ENCODE measurements at regions not wholly inside any gene's neighbourhood (a gene's known extent, or its start where the extent isn't known, plus 50 kb on each side); places are given as distances from the start of the nearest gene placed in this dataset.

DNA sequence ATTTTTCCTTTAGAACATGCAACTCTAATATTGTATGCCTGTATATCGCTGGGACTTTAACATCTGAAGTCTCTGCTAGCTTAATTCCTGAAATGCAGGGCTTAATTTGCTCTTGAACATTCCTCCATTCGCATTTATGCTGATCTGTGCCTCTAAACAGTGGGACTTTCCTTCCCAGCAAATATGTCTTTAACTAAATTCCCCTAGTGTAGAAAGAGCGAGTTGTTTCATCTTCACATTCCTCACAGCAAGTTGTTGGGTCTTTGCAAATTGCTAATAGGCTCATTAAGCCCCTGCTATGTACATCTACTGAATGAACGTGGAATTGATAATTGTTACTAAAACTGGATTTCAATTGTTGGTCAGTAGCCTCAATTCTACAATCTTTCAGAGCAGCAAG, 118.4 kb upstream of the OBI1 start:
- no peak for DNase-seq

DNA sequence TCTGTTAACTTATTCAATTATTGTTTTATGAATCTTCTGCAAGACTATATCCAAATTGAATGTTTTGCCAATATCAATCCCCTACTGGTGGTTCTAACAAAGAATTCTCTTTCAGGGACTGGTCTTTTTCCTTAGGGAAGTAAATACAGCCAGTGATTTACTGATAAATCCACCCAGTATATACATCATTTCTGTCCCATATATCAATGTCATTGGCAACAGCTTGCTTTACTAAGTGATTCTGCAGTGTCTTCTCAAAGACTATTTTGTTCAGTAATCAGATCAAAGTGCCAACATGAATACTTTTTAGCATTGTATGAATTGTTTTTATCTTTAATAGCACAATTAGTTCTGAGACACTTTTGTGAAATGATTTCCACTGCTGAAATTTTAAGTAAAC, 114.0 kb upstream of the OBI1 start:
- no peak for DNase-seq

- DNase-seq = peak; percentile 8 to 58
Measured at GRCh38 chr13:78770601-78771000, 111.6 kb upstream of the OBI1 start.

DNA sequence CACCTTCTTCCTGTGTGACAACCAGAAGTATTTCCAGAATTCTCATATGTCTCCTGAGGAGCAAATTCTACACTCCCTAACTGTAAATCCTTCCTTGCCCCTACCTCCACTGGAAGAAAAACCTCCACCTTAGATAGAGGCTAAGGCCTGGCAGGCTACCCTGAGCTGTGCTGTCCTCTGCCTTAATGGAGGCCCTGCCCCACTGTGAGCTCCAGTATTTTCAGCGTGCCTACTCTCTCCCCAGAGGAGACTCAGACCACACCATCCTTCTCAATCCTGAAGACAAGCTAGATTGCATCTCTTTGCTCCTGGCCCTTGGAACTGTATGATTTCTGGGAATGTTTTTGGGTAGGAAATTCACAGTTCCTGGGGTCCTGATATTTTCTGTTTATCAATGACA, 110.0 kb upstream of the OBI1 start:
- DNase-seq = no peak

- no peak for DNase-seq
Measured at GRCh38 chr13:78764665-78765064, 105.7 kb upstream of the OBI1 start.

GRCh38 chr13:78762825-78763224, 103.9 kb upstream of the OBI1 start:
- no peak for DNase-seq

- DNase-seq = no peak
Measured at GRCh38 chr13:78759704-78760103, 100.7 kb upstream of the OBI1 start.

- no peak for DNase-seq
Measured at GRCh38 chr13:78758549-78758948, 99.6 kb upstream of the OBI1 start.

DNA sequence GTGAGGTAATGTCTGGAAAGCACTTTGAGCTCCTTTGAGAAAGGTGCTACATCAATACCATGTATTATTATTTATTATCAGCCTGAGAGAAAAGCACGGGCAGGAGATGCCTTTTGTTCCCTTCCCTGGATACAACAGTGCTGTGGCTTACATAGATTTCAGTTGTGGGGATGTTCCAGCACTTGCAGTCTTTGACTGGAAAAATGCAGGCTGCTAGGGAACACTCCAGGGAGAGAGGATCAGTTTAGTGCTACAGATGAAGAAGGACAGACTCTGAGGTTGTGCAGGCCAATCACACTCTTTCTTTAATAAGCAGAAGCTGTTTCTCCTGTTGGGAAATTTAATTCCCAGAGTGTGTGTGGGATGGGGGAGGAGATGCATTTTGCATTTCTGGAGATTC, 94.5 kb upstream of the OBI1 start:
- no peak for DNase-seq

DNA sequence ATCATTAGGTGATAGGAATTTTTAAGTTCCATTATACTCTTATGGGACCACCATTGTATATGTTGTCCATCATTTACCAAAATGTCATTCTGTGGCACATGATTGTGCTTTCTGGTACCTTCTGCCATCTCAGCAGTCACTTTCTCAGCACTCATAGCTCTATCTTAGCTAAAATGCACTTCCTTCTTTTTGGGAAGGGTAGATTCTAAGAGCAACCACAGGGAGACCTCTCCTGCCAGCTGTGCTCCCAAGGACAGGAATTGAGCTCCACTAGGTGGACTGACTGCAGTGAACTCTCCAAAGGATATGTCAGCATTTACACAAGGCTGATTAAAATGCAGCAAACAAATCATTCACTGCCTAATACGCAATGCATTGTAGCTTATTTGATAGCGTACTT, 91.8 kb upstream of the OBI1 start:
- DNase-seq = no peak

DNA sequence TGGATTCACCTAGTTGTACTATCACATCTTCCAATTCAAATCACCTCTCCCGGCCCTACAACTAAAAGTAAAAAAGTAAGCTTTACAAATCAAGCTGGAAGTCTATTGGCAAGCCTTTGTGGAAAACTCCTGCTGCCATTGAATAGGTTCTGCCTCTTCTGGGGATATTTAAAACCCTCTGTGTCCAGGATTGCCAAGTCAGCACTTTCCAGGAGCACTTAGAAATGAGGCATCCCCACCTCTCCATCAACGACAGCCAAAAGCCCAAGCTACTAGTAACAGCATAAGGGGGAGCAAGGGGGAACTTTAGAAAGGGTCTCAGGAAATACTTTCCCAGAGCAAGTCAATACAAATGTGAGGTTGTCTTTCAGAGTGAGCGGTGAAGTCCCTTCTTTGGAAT, 85.0 kb upstream of the OBI1 start:
- DNase-seq = no peak

DNA sequence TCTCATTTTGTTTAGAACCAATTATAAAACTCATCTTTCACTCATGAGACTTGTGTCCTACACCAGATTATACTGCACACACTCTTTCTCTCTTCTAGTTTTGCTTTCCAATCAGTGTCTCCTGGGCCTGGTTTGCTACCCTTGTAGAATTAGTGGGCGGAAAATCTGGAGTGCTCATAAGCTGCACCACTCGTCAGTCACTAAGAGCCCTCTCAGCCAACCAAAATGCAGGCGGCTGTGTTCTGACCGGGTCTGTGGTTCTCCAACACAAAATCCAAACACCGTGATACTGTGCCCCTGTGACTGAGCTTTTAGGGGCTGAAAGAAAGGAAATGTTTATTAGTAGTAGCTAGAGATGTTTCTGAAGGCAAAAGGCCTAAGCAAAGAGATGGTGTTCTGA, 83.7 kb upstream of the OBI1 start:
- DNase-seq = no peak

- DNase-seq = no peak
Measured at GRCh38 chr13:78736142-78736541, 77.2 kb upstream of the OBI1 start.

GRCh38 chr13:78732445-78733017, 73.6 kb upstream of the OBI1 start:
- DNase-seq = no peak

DNA sequence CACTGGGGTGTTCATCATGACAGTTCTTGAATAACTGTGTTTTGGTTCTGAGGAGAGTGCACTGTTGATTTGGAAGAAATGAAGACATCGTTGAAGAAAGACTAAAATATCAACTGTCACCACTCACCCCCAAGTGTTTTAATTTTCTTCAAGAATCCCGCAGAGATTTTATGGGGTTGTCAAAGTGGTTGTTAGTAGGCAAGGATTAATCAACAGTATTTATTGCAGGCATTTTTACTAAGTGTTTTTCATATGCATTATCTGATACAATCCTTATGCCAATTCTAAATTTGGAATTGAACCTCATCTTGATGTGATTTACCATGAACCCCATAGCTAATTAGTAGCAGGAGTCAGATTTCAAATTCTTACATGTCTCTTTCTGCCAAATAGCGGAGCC, 63.7 kb upstream of the OBI1 start:
- DNase-seq = no peak

- DNase-seq = no peak
Measured at GRCh38 chr13:78719367-78719766, 60.4 kb upstream of the OBI1 start.

DNA sequence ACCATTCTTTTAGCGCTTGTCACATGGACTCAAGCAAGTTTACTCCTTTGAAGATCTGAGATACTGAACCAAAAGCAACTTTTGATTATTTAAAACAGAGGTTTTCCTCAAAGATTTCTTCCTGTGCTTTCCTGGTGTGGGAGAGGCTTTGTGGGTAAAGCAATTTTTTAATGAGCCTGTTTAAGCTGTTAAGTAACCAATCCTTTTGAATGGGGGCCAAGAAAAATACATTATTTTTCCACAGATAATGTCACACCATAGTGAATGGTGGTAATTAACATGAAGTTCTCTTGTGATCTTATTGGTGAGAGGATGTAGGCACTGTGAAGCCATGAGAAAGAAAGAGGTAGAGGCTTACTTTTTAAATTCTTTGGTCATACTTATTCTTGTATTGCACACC, 55.8 kb upstream of the OBI1 start:
- DNase-seq = no peak

DNA sequence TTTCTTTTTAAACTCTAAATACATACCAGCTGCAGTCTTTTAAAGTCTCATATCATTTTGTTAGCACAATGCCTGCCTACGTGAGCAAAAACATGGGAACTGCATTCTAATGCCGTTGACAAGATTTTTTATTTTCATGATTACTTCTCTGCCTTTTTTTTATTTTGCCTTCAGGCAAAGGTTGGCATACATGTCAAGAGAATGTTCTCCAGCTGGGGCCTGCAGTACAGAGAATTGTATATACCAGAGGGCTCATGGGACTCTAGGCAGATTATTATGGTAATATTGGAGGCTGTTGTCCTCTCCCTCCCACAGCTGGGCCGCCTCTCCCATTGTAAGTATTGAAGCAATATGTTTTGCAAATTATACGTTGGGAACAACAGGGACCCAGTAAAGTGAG, 53.9 kb upstream of the OBI1 start:
- no peak for DNase-seq

DNA sequence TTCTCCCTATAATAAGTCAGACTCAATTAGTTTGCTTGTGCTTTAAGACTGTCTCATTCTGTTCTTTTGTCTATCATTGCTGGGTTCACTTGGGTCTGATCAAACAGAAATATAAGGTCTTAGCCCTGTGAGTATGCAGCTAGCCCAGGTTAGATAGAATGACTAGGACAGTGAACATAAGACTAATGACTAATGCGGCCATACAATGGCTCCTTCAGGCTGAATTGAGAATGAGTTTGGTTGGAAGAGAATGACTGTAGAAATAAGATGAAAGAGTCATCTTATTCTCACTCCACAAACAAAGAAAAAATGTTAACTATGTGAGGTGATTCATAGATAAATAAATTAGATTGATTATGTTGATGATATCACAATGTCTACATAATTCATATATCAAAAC, 50.1 kb upstream of the OBI1 start:
- no peak for DNase-seq

Measured in Kasumi-1 (cell line).